ENCODE measurements at regions not wholly inside any gene's neighbourhood (a gene's known extent, or its start where the extent isn't known, plus 50 kb on each side); places are given as distances from the start of the nearest gene placed in this dataset.

- TF ChIP-seq KDM5A (IDR thresholded peaks at IDR 0.05; ENCODE audit: low read length), result no peak
- TF ChIP-seq RAD21 (IDR thresholded peaks at IDR 0.05 in 1 of 2, conservative IDR thresholded peaks at IDR 0.05 in 1 of 2; ENCODE audit: low read depth in 2 of 2, low read length in 2 of 2), result no peak
- TF ChIP-seq HDAC6 (IDR thresholded peaks at IDR 0.05; ENCODE audit: low read depth, low read length), result no peak
- TF ChIP-seq RNF2 (IDR thresholded peaks at IDR 0.05; ENCODE audit: borderline replicate concordance, low read depth, low read length, missing control alignments, poor library complexity, severe bottlenecking), result no peak
These were observed 243.1 kb upstream of the COX7C start (continued) for GRCh38 chr5:86374611-86375010.

Data from H1 (cell line).